Mesothelial cell of epicardium (in vitro differentiated cells): ENCODE measurements at regions not wholly inside any gene's neighbourhood (a gene's known extent, or its start where the extent isn't known, plus 50 kb on each side); places are given as distances from the start of the nearest gene placed in this dataset.
"Not testable (repeated sequence)": the region's sequence is repeated elsewhere in the genome, so short reads cannot be mapped to it uniquely, and the experiment has no call there.

Experiments used
- DNase-seq, 2 experiments: peaks; one replicate each; pipeline ENCODE4 v3.0.0; 2021; ENCODE audit warnings: low spot score in 2 of 2; ENCODE audit not compliant: unreplicated experiment in 2 of 2
- H3K27ac Mint-ChIP-seq: 2 replicates; pipeline ENCODE4 v1.8.0; 2021; ENCODE audit warnings: mixed read lengths
- H3K27me3 Mint-ChIP-seq: 2 replicates; pipeline ENCODE4 v1.8.0; 2021; ENCODE audit warnings: low read depth, mixed read lengths
- H3K36me3 Mint-ChIP-seq: 2 replicates; pipeline ENCODE4 v1.8.0; 2021; ENCODE audit warnings: mixed read lengths
- H3K4me1 Mint-ChIP-seq: 2 replicates; pipeline ENCODE4 v1.8.0; 2021; ENCODE audit warnings: mixed read lengths
- H3K4me3 Mint-ChIP-seq: 2 replicates; pipeline ENCODE4 v1.8.0; 2021; ENCODE audit warnings: mild to moderate bottlenecking, moderate library complexity, mixed read lengths
- H3K9me3 Mint-ChIP-seq: 2 replicates; pipeline ENCODE4 v1.8.0; 2021; ENCODE audit warnings: mixed read lengths
- TF ChIP-seq, protein P1 (sequence below): fragments of 200-600 bp; sonication (generic); IDR thresholded peaks from one replicate; pipeline ENCODE4 v1.5.0; 2021; ENCODE audit warnings: antibody characterized with exemption; ENCODE audit not compliant: unreplicated experiment

- no peak for DNase-seq
- H3K9me3 Mint-ChIP-seq = peaks cover 62% of the 10 kb centered on the region
Measured at GRCh38 chr3:175941352-175941751, 1082.2 kb downstream of the NAALADL2 start.

GRCh38 chr3:175940881-175941280 is 1081.7 kb downstream of the NAALADL2 start:
- TF ChIP-seq, protein P1, sequence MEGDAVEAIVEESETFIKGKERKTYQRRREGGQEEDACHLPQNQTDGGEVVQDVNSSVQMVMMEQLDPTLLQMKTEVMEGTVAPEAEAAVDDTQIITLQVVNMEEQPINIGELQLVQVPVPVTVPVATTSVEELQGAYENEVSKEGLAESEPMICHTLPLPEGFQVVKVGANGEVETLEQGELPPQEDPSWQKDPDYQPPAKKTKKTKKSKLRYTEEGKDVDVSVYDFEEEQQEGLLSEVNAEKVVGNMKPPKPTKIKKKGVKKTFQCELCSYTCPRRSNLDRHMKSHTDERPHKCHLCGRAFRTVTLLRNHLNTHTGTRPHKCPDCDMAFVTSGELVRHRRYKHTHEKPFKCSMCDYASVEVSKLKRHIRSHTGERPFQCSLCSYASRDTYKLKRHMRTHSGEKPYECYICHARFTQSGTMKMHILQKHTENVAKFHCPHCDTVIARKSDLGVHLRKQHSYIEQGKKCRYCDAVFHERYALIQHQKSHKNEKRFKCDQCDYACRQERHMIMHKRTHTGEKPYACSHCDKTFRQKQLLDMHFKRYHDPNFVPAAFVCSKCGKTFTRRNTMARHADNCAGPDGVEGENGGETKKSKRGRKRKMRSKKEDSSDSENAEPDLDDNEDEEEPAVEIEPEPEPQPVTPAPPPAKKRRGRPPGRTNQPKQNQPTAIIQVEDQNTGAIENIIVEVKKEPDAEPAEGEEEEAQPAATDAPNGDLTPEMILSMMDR = no peak
- no peak for DNase-seq
- Mint-ChIP-seq H3K4me3 (no peak overlapping the region), H3K27me3 (no peaks in the 10 kb centered on the region), H3K27ac (no peak overlapping the region), H3K36me3 (peaks cover 8% of the 10 kb centered on the region), H3K9me3 (peaks cover 60% of the 10 kb centered on the region), H3K4me1 (no peaks in the 10 kb centered on the region)

More at GRCh38 chr3:175941352-175941751, 1082.2 kb downstream of the NAALADL2 start:
- H3K4me1 Mint-ChIP-seq = no peaks in the 10 kb centered on the region
- H3K36me3 Mint-ChIP-seq = peaks cover 9% of the 10 kb centered on the region
- no peak overlapping the region for H3K4me3 Mint-ChIP-seq
- H3K27me3 Mint-ChIP-seq = no peaks in the 10 kb centered on the region
- TF ChIP-seq, protein P1 = peak; percentile 66
- no peak overlapping the region for H3K27ac Mint-ChIP-seq

- H3K27me3 Mint-ChIP-seq = no peaks in the 10 kb centered on the region
- no peak for DNase-seq
- H3K9me3 Mint-ChIP-seq = peaks cover 60% of the 10 kb centered on the region
- H3K4me1 Mint-ChIP-seq = no peaks in the 10 kb centered on the region
- TF ChIP-seq, protein P1 = no peak
- H3K36me3 Mint-ChIP-seq = peaks cover 7% of the 10 kb centered on the region
- no peak overlapping the region for H3K27ac Mint-ChIP-seq
- H3K4me3 Mint-ChIP-seq = no peak overlapping the region
Measured at GRCh38 chr3:175940243-175940642, 1081.1 kb downstream of the NAALADL2 start.

- not testable (repeated sequence) for H3K27ac Mint-ChIP-seq, H3K36me3 Mint-ChIP-seq, H3K27me3 Mint-ChIP-seq, H3K4me1 Mint-ChIP-seq, H3K4me3 Mint-ChIP-seq, DNase-seq
- H3K9me3 Mint-ChIP-seq = peaks cover 51% of the 10 kb centered on the region
Measured at GRCh38 chr3:175937367-175937766, 1078.2 kb downstream of the NAALADL2 start.

GRCh38 chr3:175932586-175932985 is 1073.5 kb downstream of the NAALADL2 start:
- Mint-ChIP-seq H3K27me3 (no peaks in the 10 kb centered on the region), H3K36me3 (peaks cover 2% of the 10 kb centered on the region), H3K4me1 (no peaks in the 10 kb centered on the region), H3K9me3 (peaks cover 36% of the 10 kb centered on the region), H3K4me3 (no peak overlapping the region), H3K27ac (no peak overlapping the region)
- DNase-seq = no peak
- TF ChIP-seq, protein P1 = no peak

DNA sequence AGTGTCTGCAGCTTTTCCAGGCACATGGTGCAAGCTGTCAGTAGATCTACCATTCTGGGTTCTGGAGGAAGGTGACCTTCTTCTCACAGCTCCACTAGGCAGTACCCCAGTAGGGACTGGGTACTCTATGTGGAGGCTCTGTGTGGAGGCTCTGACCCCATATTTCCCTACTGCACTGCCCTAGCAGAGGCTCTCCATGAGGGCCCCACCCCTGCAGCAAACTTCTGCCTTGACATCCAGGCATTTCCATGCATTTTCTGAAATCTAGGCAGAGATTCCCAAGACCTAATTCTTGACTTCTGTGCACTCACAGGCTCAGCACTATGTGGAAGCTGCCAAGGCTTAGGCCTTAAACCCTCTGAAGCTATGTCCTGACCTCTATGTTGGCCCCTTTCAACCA is 1060.0 kb downstream of the NAALADL2 start:
- H3K27ac Mint-ChIP-seq = no peak overlapping the region
- H3K4me1 Mint-ChIP-seq = no peaks in the 10 kb centered on the region
- no peak for DNase-seq
- TF ChIP-seq, protein P1 = no peak
- H3K4me3 Mint-ChIP-seq = no peak overlapping the region
- no peaks in the 10 kb centered on the region for H3K27me3 Mint-ChIP-seq
- peaks cover 8% of the 10 kb centered on the region for H3K36me3 Mint-ChIP-seq
- peaks cover 29% of the 10 kb centered on the region for H3K9me3 Mint-ChIP-seq
